Activated naive CD4-positive, alpha-beta T cell treated with anti-CD3 and anti-CD28 coated beads, Interleukin-2, amount 50 U/mL, for 16 hours (primary cell): ENCODE measurements at regions not wholly inside any gene's neighbourhood (a gene's known extent, or its start where the extent isn't known, plus 50 kb on each side); places are given as distances from the start of the nearest gene placed in this dataset.

Experiments
- DNase-seq: peaks from one replicate; pipeline ENCODE4 v3.0.0-alpha.2; 2020

DNA sequence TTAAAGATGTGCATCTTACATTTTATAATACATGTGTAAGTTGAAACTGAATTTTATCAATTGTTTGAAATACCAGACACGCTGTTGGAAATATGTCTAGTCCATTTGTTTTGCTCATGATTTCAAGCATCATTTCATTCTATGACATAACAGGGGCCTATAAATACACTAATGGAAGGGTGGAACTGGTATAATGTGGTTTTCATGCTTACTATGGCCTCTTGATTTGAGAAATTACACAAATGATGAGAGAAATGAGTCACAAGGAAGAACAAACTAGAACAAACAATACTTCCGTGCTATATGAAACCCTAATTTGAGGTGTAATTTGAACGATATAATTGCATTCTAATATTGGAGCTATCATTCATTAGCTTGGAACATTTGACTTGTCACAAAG is 663.4 kb downstream of the SLC16A7 start:
- DNase-seq: no peak

DNA sequence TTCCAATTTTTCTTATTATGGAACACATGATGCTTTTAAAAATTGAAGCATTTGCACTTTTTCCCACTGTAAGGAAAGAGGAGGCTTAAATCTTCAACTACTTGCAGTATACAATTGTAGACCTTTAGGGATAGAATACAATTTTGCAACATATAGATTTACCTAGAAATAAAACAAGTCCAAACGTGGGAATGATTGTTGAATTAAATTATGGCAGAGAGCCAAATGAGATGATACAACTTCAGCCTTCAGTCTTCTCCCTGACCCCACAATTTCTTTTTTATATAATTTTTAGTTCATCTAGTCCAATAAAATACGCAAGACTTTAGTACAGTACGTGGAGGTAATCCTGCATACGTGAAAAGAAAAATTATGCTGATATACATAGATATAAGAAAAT is 666.5 kb downstream of the SLC16A7 start:
- DNase-seq: no peak

DNA sequence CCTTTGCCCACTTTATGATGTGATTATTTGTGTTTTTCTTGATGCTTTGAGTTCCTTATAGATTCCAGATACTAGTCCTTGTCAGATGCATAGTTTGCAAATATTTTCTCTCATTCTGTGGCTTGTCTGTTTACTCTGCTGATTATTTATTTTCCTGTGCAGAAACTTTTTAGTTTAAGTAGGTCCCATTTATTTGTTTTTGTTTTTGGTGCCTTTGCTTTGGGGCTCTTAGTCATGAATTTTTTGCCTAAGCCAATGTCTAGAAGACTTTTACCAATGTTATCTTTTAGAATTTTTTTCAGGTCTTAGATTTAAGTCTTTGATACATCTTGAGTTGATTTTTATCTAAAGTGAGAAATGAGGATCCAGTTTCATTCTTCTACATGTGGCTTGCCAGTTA is 667.3 kb downstream of the SLC16A7 start:
- no peak for DNase-seq

DNA sequence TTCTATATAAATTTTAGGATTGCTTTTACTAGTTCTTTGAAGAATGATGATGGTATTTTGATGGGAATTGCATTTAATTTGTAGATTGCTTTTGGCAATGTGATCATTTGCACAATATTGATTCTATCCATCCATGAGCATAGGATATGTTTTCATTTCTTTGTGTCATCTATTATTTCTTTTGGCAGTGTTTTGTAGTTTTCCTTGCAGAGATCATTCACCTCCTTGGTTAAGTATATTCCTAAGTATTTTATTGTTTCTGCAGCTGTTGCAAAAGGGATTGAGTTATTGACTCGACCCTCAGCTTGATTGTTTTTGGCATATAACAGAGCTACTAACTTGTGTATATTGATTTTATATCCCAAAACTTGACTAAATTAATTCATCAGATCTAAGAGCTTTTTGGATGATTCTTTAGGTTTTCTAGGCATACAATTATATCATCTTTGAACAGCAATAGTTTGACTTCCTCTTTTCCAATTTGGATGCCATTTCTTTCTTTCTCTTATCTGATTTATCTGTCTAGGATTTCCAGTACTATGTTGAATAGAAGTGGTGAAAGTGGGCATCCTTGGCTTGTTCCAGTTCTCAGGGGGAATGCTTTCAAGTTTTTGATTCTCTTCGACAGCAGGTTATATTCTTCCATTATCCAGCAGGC is 668.1 kb downstream of the SLC16A7 start:
- no peak for DNase-seq

DNA sequence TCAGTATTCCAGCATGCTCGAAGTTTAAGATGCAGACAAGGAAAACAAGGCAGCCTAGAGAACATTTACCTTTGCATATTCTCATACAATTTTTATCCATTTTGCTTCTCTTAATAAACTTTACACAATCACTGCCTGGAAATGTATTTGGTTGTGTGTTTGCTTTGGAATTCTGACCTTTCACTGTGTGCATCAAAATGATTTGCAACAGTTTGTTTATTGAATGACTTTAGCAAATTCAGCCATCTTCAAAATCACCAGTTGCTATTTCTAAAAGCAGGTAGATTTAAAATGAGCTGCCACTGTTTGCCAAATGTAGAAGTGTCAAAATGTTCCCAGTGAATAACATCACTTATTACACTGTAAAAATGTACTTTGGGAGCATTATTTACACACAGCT is 669.9 kb downstream of the SLC16A7 start:
- no peak for DNase-seq

DNA sequence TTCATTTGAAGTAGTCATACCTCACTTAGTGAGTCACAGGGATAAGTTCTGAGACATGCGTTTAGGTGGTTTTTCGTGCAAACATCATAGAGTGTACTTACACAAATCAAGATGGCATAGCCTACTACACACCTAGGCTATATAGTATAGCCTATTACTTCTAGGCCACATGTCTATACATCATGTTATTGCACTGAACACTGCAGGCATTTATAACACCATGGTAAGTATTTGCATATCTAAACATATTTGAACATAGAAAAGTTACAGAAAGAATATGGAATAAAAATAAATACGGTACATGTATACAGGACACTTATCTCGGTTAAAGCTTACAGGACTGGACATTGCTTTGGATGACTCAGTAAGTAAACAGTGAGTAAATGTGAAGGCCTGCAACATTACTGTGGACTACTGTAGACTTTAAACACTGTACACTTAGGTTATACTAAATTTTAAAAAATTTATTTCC is 670.6 kb downstream of the SLC16A7 start:
- DNase-seq: no peak

DNA sequence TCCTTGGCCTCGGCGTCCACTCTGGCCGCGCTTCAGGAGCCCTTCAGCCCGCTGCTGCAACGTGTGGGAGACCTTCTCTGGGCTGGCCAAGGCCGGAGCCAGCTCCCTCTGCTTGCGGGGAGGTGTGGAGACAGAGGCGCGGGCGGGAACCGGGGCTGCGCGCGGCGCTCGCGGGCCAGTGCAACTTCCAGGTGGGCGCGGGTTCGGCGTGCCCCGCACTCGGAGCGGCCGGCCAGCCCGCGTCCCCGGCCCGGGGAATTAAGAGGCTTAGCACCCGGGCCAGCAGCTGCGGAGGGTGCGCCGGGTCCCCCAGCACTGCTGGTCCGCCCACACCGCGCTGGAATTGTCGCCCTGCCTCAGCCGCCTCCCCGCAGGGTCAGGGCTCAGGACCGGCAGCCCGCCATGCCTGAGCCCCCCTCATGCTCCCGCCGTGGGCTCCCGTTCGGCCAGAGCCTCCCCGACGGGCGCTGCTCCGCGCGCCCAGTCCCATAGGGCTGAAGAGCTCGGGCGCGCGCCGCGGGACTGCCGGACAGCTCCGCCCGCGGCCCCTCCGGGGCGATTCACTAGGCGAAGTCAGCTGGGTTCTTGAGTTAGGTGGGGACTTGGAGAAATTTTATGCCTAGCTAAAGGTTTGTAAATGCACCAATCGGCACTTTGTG is 673.9 kb downstream of the SLC16A7 start:
- DNase-seq: no peak

DNA sequence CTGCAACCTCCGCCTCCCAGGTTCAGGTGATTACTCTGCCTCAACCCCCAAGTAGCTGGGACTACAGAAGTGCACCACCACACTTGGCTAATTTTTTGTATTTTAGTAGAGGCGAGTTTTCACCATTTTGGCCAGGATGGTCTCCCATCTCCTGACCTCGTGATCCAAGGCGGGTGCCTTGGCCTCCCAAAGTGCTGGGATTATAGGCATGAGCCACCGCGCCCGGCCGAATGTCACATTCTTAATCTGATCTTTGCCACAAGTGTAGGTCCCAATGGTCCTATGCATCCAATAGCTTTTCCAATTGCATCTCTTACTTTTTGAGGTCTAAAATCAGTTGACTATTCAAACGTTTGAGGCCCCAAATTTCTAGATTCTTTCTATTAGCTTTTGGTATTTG is 676.0 kb downstream of the SLC16A7 start:
- no peak for DNase-seq

DNA sequence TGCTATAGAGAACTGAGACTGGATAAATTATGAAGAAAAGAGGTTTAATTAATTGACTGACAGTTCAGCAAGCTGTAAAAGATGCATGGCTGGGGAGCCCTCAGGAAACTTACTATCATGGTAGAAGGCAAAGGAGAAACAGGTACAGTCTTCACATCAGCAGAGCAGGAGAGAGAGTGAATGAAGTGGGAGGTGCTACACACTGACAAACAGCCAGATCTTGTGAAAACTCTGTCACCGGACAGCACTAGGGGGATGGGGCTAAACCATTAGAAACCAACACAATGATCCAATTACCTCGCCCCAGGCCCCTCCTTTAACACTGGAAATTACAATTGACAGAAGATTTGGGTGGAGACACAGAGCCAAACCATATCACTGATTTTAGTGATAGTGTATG is 682.4 kb downstream of the SLC16A7 start:
- DNase-seq: no peak

DNA sequence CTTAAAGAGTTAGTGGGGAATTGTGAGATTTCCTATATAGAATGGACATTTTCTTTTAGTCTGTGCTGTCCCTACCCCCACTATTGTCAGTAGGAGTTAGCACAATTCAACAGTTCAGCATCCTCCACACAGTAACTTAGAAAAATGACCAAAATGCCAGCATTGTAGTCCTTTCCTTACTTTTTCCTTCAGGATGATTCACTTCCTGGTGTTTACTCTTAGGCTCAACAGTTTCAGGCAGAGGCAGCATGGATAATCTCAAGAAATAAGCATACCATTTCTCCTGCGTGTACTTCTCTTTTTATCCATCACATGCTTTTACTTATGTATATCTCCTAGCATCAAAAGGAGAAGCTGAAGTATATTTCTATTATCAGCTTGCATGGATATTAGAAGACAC is 683.4 kb downstream of the SLC16A7 start:
- DNase-seq: no peak

DNA sequence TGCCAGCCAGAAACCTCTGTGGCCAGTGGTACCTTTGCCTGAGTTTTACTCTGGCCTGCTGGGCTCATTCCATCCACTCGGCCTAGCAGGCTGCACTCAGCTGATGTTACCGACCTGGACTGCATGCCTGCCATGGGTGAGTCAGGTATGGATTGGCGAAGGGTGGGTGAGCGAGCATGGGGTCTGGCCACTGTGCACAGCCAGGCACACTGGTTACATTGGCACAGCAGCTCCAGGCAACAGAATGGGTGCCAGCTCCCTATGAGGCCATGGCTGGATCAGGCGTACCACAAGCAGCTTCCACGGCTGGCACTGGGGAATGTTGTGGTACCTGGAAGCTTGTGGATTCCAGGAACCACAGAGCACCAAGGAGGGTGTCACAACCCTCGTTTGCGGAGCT is 685.7 kb downstream of the SLC16A7 start:
- no peak for DNase-seq

DNA sequence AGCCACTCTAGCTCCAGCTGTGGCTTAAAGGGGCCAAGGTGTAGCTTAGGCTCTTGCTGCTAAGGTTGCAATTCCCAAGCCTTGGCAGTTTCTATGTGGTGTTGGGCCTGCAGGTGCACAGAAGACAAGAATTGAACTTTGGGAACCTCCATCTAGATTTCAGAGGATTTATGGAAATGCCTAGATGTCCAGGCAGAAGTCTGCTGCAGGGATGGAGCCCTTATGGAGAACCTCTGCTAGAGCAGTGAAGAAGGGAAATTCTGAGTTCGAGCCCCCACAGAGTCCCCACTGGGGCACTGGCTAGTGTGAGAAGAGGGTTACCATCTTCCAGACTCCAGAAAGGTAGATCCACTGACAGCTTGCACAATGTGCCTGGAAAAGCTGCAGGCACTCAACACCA is 694.7 kb downstream of the SLC16A7 start:
- DNase-seq: no peak

DNA sequence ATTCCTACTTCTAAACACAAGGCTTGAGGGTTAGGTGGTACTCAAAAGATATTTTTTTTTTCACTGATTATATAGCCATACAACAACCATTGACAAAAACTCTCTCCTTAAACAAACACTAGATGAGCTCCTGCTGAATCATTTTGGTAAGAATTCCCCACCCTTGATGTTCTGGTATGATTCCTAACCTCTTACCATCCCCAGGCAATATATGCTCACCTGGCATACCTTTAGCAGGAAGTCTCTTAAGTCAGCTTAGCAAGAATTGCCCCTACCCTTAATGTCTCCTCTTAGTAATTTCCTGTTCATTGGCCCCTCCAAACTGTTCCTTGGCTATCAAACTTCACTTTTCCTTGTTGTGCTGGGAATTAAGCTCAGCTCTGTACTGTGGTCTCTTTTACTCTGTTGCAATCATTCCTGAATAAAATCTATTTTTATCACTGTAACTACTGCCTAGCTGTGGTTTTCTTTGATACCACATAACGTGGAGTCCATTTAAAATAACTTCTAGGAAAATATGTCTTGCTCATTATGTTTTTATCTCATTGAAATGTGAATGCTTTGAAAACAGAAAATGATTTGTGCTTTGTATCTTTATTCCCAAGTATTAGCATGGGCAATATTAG is 712.6 kb downstream of the SLC16A7 start:
- DNase-seq: no peak

DNA sequence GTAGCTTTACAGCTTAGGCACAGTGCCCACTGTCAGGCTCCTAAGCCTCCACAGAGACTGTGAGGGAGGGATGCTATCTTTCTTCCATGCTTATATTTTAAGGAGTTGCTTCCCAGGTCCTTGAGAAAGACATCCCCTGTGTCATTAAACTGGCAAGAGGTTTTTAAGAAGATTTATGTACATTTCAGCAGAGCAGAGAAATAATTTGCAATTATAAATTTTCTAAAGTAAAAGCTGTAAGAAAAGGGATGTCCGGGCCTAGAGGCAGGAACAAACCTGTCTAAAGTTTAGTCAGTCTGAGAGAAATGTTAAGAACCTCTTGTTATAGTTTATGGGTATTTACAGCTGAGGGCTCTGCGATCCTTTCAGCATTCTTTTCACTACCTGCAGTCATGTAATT is 716.1 kb downstream of the SLC16A7 start:
- DNase-seq: no peak

DNA sequence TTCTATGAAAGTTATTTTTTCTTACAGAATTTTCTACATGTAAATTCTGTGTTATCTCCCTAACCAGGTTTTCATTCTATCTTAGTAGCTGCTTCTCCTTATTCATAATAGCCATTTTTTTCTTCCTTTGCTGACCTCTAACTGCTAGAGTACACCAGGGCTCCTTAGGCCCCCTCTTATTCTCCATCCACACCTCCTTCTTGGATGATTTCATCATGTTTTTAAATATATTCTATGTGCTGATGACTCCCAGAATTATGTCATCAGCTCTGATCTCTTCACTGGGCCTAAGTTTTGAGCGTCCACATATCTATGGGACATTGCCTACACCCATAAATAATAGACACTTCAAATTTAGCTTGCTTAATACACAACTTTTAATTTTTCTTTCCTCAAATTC is 721.5 kb downstream of the SLC16A7 start:
- DNase-seq: no peak

DNA sequence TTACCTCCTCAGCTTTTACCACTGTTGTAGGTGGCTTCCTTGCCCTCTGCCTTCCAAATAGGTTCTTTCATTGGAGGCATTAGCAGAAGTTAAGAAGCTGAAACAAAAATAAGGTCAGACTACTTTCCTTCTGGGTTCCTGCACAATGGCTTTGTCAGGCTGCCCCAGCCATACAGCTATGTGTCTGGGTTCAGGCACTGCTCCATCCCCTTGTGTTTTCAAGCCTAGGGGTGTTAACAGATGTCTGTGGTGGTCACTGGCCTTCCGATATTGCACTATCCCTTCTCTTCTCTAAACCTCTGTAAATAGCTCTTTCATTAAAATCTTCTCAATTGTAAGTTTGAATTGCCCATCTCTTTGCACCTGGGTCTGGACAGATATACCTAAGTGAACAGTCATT is 728.9 kb downstream of the SLC16A7 start:
- DNase-seq: no peak

DNA sequence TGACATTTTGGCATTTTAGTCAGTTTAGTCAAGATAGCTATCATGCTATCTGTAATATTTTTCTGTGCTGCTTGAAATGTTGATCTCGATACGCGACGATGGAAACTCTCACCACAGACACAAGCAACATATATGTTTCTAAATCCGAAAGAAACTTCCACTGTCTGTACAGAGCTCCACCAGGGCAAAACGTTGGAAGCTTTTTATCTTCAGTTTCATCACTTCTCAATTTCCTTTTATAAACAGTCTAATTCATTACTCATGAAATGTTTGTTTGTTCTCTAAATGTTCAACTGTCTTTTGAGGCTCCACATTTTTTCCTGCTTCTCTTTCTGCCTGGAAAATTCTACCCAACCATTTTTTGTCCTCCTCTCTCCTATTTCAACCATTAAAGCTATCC is 737.6 kb downstream of the SLC16A7 start:
- DNase-seq: no peak

DNA sequence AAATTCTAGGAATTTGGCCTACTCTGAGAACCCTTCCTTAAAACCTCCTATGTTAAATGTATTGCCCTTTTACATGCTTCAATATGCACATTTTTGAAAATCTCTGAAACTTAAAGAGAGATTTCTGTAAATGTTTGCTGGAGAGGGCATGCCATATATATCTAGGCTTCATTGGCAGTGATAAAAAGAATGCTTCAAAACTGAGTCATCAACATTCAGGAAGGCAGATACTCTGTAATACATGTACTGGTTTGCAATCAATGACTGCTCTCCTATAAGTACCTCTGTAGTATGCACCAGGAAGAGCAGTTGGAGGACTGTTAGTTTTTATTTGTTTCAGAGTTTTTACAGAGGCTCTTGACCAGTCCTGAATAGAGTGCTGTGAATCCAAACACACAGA is 739.9 kb downstream of the SLC16A7 start:
- no peak for DNase-seq

DNA sequence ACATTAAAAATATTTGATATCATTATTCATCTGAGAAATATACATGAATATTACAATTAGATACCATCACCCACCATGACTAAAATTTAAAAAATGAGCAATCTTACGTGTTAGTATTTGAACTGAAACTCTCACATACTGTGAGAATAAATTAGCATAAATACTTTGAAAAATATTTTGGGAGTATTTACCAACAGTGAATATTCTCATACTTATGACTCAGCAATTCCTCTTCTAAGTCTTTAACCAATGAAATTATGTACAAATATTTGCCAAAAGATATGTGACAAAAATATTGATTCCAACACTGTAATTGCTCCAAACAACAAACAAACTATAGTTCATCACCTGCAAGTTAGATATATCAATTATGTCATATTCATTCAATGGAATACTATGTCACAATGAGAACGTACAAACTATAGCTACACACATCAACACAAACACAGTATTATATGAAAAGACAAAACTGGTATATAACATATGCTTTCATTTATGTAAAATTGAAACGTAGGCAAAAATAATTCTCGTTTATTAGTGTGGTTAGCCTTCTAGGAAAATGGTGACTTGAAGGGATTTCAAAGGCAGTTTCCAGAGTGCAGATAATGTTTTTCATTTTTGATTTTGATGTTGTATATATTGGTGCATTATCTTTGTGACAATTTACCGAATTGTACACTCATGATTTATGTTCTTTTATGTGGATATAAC is 742.2 kb downstream of the SLC16A7 start:
- DNase-seq: no peak

DNA sequence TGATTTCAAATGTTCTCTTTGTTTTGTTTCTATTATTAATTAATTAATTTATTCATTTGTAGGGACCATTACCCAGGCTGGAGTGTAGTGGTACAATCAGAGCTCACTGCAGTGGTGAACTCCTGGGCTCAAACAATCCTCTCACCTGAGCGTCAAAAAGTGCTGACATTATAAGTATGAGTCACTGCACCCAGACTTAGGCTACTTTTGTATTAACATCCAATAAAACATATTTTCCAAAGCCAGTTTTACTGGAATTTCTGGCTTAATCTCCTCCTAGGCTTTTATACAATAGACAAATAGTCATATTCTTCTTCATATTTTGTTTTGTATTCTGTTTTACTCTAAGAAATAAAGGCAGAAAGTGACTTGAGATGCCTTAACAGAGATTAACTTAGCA is 749.6 kb downstream of the SLC16A7 start:
- no peak for DNase-seq

DNA sequence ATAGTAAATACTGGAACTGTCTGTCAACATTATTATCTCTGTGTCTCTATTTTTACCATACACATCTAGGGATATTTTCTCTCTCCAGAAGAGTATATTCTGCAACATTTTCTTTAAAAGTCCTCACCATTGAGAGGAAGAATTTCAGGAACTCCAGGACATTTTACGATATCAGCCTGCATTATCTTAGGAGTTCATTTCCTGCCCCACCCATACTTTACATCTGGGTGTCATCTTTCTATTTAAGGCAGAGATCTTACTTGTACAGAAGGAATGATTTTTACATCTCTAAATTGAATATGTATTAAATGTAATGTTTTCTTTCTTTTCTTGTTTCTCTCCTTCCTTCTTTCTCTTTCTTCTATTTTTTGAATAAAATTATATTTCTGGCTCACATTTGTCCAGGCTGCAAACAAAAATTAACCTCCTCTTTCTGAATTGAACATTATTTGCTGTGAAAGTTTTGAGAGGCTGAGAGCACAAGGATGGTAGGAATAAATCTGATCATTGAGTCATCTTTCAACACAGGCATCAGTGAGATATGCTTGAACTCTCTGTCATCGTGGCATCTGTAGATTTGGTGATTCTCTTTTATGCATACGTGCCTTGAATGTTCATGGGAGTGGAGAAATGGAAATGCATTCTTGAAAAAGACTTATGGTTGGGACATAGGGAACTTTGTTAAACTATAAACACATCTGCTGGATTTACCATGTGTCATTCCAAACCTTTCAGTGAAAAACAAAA is 753.6 kb downstream of the SLC16A7 start:
- no peak for DNase-seq

DNA sequence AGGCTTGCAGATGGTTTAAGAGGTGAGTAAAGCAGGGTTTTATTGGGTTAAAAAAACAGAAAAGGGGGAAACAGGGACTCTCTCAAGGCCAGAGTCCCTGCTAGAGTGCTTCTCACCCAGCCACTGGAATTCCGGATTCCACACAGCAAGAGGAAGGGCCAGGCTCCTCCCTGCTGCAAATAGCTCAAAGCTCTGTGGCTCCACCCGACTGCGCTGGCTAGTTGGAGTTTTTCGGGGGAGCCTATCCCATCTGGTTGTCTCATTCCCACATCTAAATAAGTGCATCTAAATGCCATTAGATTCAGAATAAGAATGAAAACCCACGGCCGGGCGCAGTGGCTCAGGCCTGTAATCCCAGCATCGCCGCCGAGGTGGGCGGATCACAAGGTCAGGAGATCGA is 791.5 kb downstream of the SLC16A7 start:
- DNase-seq: no peak

DNA sequence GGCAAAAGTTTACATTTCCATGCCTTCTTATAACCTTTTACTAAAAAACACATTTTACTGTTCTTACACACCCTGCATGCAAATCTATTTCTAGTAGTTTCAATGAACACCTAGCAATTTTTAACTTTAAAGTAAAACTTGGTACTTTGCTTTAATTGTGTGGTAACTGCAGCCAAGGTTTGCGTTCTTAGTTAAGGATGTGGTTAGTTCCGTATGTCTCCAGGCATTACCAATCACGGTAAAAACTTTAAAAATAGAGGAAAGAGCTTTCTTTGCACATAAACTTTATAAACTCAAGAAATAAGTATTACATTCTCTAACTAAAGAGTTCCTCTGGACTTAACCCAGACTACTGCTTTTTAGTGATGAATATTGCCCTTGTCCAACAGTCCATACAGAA is 795.2 kb downstream of the SLC16A7 start:
- DNase-seq: no peak
